ENCODE measurements at regions not wholly inside any gene's neighbourhood (a gene's known extent, or its start where the extent isn't known, plus 50 kb on each side); places are given as distances from the start of the nearest gene placed in this dataset.
A peak's percentile ranks its signal among the peaks of the same experiment; 100 is the strongest.

DNA sequence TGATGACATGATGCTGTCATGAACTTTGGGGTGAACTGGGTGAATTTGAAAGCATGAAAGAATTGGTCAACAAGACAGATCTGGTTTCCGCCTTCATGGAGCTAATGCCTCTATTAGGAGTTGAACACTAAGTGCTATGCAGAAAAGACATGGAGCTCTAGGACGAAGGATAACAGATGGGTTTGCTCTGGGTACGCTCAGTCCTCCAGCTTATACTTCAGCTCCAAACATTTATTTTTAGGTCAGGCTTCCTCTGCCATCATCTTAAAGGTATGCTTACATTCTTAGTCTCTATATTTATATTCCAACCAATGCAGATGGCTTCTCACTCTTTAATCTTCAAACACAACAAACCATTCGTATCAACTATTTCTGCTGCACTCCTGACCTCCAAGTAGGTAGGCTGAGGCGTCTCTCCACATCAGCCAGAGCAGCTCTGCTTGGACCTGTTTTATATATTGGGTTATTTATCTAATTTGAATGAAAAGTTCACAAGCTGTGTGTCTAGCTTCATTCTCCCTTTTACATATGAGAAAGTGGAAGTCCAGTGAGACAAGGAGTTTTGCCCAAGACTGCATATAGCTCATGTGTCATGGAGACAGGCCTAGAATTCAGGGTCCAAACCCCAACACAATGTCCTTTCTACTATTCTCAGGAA is 226.3 kb downstream of the SPTSSA start:
- Mint-ChIP-seq H3K27ac (no peak overlapping the region), H3K4me3 (no peak overlapping the region), H3K27me3 (peaks cover 2% of the 10 kb centered on the region), H3K36me3 (ENCODE audit: low read depth) (no peaks in the 10 kb centered on the region), H3K4me1 (no peaks in the 10 kb centered on the region), H3K9me3 (no peaks in the 10 kb centered on the region)
- ATAC-seq (replicated peaks): no peak

DNA sequence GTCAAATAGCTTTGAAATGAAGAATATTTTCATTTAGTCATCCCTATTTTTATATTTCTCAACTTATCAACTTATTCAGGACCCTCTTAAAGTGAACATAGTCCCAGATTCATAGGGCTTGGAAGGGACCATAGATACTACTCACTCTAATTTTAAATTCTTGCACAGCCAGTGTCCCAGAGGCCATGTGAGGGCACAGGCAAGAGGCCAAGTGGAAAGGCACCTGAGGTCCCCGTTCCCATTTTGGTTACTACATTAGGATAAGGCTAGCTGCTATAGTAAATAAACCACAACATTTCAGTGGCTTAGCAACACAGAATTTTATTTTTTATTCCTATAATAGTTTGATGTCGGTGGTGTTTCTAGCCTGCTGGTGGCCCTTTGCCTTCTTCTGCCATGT is 227.8 kb downstream of the SPTSSA start:
- peaks cover 1% of the 10 kb centered on the region for H3K4me1 Mint-ChIP-seq
- no peaks in the 10 kb centered on the region for H3K9me3 Mint-ChIP-seq
- no peak for ATAC-seq (replicated peaks)
- no peak overlapping the region for H3K4me3 Mint-ChIP-seq
- H3K27me3 Mint-ChIP-seq: peaks cover 3% of the 10 kb centered on the region
- no peak overlapping the region for H3K27ac Mint-ChIP-seq
- no peaks in the 10 kb centered on the region for H3K36me3 Mint-ChIP-seq (ENCODE audit: low read depth)

DNA sequence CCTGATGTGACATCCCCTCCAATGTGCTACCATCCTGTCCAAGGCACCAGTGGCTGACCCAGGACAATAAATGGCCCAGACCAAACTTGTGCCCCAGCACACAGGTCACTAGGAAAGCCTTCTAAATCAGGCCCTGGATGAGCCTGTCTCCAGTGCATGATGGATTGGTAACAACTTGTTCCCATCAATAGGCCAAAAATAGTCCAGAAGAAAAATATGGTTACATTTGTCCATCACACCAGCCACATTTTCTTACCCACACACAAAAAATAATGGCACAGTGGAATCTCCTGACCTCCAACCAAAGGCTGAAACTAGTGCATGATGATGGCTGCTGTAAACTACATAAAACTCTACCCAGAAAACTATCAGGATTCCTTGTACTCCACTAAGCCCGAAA is 228.4 kb downstream of the SPTSSA start:
- H3K27ac Mint-ChIP-seq: no peak overlapping the region
- peaks cover 4% of the 10 kb centered on the region for H3K4me1 Mint-ChIP-seq
- ATAC-seq (replicated peaks): no peak
- H3K27me3 Mint-ChIP-seq: peaks cover 3% of the 10 kb centered on the region
- no peak overlapping the region for H3K4me3 Mint-ChIP-seq
- H3K9me3 Mint-ChIP-seq: no peaks in the 10 kb centered on the region
- no peaks in the 10 kb centered on the region for H3K36me3 Mint-ChIP-seq (ENCODE audit: low read depth)

DNA sequence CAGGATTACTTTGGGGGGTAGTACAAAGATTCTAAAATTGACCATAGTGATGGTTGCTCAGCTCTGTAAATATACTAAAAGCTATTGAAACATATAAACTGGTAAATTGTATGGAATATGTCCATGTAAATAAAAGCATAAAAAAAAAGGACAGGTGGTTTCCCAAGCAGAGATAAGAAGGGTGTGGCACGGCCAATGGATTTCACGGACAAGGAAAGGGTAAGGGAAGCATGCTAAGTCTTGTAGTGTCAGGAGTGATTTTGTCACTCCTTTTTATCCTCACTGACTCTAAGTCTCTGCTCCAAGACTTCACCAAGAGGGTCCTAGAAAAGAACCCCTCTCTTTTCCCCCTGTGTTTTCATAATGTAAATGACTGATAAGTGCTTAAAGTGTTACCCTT is 229.2 kb downstream of the SPTSSA start:
- Mint-ChIP-seq H3K9me3 (no peaks in the 10 kb centered on the region), H3K4me1 (peaks cover 4% of the 10 kb centered on the region), H3K27me3 (peaks cover 3% of the 10 kb centered on the region), H3K27ac (no peak overlapping the region), H3K36me3 (ENCODE audit: low read depth) (no peaks in the 10 kb centered on the region), H3K4me3 (no peak overlapping the region)
- ATAC-seq (replicated peaks): no peak

DNA sequence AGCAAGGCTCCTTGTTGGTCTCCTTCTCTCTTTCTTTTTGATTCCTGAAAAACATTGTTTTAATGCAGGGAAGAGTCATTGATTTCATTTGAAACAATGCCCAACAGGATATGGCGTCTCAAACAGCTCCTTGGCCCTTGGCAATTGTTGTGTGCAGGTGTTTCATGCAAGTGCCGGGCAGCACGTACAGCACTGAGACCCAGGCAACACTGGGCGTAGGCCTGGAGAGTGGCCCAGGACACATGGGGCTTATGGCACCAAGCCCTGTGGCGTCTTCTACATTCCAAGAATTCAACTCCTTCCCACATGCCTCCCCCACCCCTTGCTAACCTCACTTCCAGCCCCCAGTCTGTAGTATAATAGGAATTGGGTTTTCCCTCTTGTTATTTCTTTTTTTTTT is 230.4 kb downstream of the SPTSSA start:
- Mint-ChIP-seq H3K4me3 (no peak overlapping the region), H3K27ac (no peak overlapping the region), H3K36me3 (ENCODE audit: low read depth) (no peaks in the 10 kb centered on the region), H3K4me1 (peaks cover 4% of the 10 kb centered on the region), H3K27me3 (peaks cover 3% of the 10 kb centered on the region), H3K9me3 (no peaks in the 10 kb centered on the region)
- no peak for ATAC-seq (replicated peaks)

DNA sequence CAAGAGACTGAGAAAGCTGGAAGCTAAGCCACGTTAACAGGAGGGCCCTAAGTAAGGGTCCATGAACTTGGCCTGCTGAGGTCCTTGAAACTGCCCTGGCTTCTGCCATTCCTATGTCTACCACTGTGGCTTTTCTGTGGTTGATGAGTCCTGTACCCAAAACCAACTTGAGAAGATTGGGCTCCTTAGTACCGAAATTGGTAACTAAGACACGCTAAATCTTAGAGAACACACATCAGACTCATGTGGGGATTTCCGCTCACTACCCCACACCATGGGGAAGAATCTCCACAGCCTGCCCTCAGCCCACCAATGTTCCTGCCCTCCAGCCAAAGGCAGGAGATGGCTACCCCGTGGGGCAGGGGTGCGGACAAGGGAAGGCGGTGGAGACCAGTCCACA is 232.9 kb downstream of the SPTSSA start:
- Mint-ChIP-seq H3K4me1 (peaks cover 4% of the 10 kb centered on the region), H3K27me3 (peaks cover 3% of the 10 kb centered on the region), H3K9me3 (no peaks in the 10 kb centered on the region), H3K36me3 (ENCODE audit: low read depth) (no peaks in the 10 kb centered on the region), H3K27ac (peak overlapping the region; percentile 75), H3K4me3 (peak overlapping the region; percentile 78)
- peak; percentile 87 for ATAC-seq (replicated peaks)

DNA sequence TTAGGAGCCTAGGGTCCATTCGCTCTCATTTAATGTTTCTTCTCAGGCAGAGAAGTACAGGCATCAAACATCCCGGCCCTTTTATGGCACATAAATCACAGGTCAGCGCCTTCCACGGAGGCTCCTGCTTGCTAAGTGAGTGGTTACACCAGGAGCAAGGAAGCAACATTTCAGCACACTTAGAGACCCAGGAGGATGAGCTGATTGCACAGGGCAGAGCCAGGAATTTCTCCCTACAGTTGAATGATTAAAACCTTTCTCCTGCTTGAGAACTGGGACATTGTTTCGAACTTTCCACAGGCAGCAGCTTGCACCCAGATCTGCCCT is 233.4 kb downstream of the SPTSSA start:
- Mint-ChIP-seq H3K36me3 (ENCODE audit: low read depth) (no peaks in the 10 kb centered on the region), H3K27me3 (peaks cover 6% of the 10 kb centered on the region), H3K9me3 (no peaks in the 10 kb centered on the region), H3K4me1 (peaks cover 4% of the 10 kb centered on the region), H3K4me3 (peak overlapping the region; percentile 78), H3K27ac (peak overlapping the region; percentile 61)
- ATAC-seq (replicated peaks): no peak

DNA sequence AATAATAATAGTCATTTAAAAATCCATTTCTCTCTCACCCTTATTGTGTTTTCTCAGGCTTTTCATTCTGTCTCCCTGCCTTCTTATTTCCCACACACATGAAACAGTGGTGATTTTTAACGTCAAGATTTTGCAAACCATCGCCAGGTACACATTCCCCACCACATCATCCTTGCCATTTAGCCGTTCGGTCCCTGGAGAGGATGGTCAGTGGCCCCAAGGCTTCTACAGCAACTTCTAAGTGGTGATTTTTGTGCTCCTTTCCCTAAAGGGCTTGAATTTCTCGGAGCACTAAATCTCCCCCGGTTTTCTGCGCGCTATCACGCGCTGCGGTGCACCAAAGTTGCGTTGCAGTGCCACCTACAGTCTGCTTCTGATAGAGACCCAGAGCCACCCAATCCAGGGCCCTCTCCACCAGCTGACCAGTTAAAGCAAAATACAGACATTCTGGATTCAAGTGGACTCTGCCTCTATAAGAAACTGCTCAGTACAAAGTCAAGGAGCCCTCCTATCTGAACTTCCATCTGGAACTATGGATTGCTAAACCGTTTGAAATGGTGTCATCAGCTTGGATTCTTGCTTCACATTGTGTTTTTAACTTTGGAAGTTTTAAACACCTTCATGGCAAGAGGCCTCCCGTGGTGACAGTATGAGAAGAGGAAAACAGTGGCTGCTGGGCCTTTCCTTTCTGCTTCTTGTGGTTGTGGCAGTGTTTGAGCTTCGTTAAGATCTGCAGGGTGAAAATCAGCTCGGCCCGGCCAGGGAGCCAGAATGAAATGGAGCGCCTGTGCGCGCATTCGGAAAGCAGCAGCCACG is 234.0 kb downstream of the SPTSSA start:
- peak overlapping the region; percentile 78 for H3K4me3 Mint-ChIP-seq
- H3K4me1 Mint-ChIP-seq: peaks cover 4% of the 10 kb centered on the region
- peaks cover 9% of the 10 kb centered on the region for H3K27me3 Mint-ChIP-seq

DNA sequence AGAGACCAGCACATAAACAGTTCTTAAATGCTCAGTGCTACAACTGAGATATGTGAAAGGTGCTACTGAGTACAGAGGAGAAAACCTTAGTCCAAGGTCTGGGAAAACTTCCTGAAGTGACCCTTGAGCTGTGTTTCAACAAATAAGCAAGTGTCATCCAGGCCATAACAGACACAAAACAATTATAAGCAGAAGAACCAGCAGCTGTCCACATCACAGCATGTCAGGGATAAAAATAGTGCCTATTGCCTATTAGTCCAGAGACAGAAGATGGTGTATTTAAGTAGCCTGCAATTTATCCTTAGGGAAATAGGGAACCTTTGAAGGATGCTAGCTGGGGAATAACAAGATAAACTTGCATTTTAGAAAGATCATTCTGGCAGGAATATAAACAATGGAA is 237.8 kb downstream of the SPTSSA start:
- peaks cover 11% of the 10 kb centered on the region for H3K4me1 Mint-ChIP-seq
- H3K9me3 Mint-ChIP-seq: no peaks in the 10 kb centered on the region
- no peaks in the 10 kb centered on the region for H3K36me3 Mint-ChIP-seq (ENCODE audit: low read depth)
- H3K4me3 Mint-ChIP-seq: no peak overlapping the region
- peaks cover 8% of the 10 kb centered on the region for H3K27me3 Mint-ChIP-seq
- no peak for ATAC-seq (replicated peaks)
- no peak overlapping the region for H3K27ac Mint-ChIP-seq

More for the DNA sequence above, 234.0 kb downstream of the SPTSSA start:
- Mint-ChIP-seq H3K9me3 (no peaks in the 10 kb centered on the region), H3K27ac (peak overlapping the region; percentile 61), H3K36me3 (ENCODE audit: low read depth) (no peaks in the 10 kb centered on the region)
- ATAC-seq (replicated peaks): peak; percentile 85

DNA sequence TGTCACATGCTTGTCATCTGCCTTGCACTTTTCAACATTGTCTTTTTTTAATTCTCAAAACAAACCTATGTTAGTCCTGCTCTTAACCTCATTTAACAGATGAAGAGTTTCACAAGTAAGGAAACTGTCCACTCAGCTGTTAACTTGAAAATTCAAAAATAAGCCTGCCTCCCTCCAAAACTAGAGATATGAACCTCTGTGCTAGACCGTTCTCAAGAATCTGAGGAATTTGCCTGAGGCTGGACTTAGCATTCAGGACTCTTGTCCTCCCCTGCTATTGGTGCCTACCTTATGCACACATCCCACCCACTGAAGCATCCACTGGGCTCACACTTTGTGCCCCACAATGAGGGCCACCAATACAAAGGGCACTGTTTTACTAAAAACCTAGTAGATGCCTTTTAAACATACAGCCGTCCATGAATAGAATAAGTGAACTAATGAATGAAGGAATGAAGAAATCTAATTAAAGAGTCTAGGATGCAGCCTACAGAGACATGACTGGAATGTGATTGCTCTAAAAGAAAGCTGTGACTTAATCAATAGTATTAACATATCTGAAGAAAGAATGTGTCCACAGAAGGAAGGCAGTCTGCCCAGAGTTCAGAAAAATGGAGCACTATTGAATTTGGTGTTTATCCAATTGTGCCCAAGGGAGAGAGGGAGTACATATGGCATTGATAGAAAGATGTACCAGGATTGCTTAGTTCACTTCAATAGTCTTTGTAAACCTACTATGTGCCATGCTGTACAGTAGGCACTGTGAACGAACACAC is 238.5 kb downstream of the SPTSSA start:
- H3K4me1 Mint-ChIP-seq: peaks cover 8% of the 10 kb centered on the region
- no peak overlapping the region for H3K27ac Mint-ChIP-seq
- peaks cover 8% of the 10 kb centered on the region for H3K27me3 Mint-ChIP-seq
- H3K4me3 Mint-ChIP-seq: no peak overlapping the region
- no peak for ATAC-seq (replicated peaks)
- no peaks in the 10 kb centered on the region for H3K36me3 Mint-ChIP-seq (ENCODE audit: low read depth)
- no peaks in the 10 kb centered on the region for H3K9me3 Mint-ChIP-seq

DNA sequence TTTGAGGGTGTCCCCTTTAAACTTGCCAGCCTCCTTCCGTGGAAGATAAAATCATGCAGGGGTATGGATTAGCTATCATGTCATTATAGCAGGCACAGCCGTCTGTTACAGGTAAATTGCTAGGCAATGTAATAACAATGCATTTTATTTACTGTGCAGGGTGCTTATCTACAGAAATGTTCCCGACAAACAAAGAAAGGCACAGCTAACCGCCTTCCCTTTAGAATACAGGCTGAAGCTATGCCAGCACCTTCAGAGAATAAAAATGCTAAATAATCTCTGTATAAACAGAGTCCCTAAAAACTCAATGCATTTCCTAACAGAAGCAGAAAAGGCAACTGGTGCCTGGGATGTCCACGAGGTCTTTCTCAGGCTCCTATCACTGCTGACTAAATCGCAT is 239.2 kb downstream of the SPTSSA start:
- no peak overlapping the region for H3K4me3 Mint-ChIP-seq
- H3K4me1 Mint-ChIP-seq: peaks cover 8% of the 10 kb centered on the region
- no peak overlapping the region for H3K27ac Mint-ChIP-seq
- peaks cover 8% of the 10 kb centered on the region for H3K27me3 Mint-ChIP-seq
- no peaks in the 10 kb centered on the region for H3K9me3 Mint-ChIP-seq
- H3K36me3 Mint-ChIP-seq (ENCODE audit: low read depth): no peaks in the 10 kb centered on the region
- ATAC-seq (replicated peaks): no peak

DNA sequence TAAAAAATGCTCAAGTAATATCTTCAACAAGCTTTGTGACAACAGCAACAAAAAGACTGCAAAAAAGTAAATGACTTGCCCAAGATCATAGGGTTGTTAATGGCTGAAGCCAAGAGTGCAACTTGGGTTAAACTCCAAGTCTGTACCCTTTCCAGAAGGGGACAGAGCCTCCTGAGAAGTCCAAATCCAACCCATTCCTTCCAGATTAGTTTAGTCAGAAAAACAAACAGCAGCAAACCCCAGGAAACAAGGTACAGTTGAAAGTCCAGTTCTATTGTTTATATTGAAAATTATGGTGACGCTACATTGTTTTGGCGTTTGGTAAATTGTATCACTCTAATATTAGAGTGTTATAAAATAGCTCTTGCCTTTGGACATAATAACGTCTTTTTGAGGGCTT is 239.9 kb downstream of the SPTSSA start:
- peaks cover 8% of the 10 kb centered on the region for H3K27me3 Mint-ChIP-seq
- no peak for ATAC-seq (replicated peaks)
- H3K27ac Mint-ChIP-seq: no peak overlapping the region
- peaks cover 8% of the 10 kb centered on the region for H3K4me1 Mint-ChIP-seq
- H3K9me3 Mint-ChIP-seq: no peaks in the 10 kb centered on the region
- H3K36me3 Mint-ChIP-seq (ENCODE audit: low read depth): no peaks in the 10 kb centered on the region
- no peak overlapping the region for H3K4me3 Mint-ChIP-seq

DNA sequence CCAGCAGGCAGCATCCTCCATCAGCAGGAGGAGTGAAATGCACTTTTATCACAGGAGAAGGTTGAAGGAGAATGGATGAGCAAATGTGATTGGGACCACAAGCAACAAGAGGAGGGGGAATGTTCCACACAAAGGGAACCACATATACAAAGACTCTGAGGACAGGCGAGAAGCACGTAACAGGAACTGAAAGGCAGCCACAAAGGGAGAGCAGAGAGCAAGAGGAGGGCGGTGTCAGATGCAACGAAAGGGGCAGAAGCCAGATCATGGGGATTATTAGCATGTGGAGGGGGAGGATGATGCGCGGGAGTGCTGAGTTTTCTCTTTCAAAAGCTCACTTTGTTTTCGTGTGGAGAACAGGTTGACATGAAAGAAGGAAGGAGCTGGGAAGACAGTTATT is 241.1 kb downstream of the SPTSSA start:
- no peaks in the 10 kb centered on the region for H3K9me3 Mint-ChIP-seq
- peaks cover 8% of the 10 kb centered on the region for H3K27me3 Mint-ChIP-seq
- ATAC-seq (replicated peaks): peak; percentile 99
- peak overlapping the region; percentile 66 for H3K27ac Mint-ChIP-seq
- H3K4me1 Mint-ChIP-seq: peaks cover 8% of the 10 kb centered on the region
- peak overlapping the region; percentile 72 for H3K4me3 Mint-ChIP-seq
- H3K36me3 Mint-ChIP-seq (ENCODE audit: low read depth): no peaks in the 10 kb centered on the region

DNA sequence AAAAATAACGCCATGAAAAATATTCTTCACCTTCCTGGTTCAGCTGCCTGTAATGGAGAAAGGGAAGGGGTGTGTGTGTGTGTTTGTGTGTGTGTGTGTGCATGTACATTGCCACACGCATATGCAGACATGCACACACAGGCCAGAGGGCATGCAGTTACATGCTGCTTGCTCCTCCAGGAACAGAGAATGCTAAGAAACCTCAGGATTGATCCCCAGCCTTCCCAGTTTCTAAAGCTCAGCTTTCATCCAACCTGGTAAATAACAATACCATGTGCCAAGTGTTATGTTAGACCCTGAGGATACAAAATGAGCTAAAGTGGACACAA is 241.7 kb downstream of the SPTSSA start:
- no peak for ATAC-seq (replicated peaks)
- no peaks in the 10 kb centered on the region for H3K36me3 Mint-ChIP-seq (ENCODE audit: low read depth)
- peaks cover 8% of the 10 kb centered on the region for H3K4me1 Mint-ChIP-seq

More for the DNA sequence above, 241.7 kb downstream of the SPTSSA start:
- no peaks in the 10 kb centered on the region for H3K9me3 Mint-ChIP-seq
- H3K27me3 Mint-ChIP-seq: peaks cover 8% of the 10 kb centered on the region
- peak overlapping the region; percentile 72 for H3K4me3 Mint-ChIP-seq
- H3K27ac Mint-ChIP-seq: peak overlapping the region; percentile 66
